HG03064 (cell line): ENCODE measurements at regions not wholly inside any gene's neighbourhood (a gene's known extent, or its start where the extent isn't known, plus 50 kb on each side); places are given as distances from the start of the nearest gene placed in this dataset.

Experiments used
- ATAC-seq: cut with Tn5 transposase; IDR thresholded peaks from one replicate; pipeline ENCODE4 v1.9.1; 2021; ENCODE audit warnings: low read depth; ENCODE audit not compliant: unreplicated experiment

DNA sequence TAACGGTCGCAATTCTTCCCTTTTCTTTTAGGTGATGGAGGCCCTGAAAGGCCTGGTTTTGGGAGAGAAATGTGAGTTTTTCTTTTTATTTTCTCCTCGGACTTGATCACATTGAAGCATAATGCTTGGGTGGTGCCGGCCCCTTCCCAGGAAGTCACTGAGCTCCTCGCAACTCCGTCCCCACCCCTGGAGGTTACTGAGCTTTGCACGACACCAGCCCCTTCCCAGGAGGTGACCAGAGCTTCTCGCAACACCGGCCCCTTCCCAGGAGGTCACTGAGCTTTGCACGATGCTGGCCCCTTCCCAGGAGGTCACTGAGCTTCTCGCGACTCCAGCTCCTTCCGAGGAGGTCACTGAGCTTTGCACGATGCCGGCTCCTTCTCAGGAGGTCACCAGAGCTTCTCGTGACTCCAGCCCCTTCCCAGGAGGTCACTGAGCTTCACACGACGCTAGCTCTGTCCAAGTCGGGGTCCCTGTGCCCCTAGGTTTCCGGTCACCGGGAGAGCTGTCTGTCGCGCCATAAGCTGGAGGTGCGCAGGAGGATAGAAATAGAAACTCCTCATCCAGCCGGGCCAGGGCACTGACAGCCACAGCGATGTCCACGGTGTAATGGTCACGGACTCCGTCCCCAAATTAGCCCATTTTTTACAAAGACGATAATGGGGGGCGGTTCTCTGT, 586.4 kb downstream of the BRD1 start:
- ATAC-seq = no peak

- no peak for ATAC-seq
Measured at GRCh38 chr22:49240472-49240871, 587.2 kb downstream of the BRD1 start.

- no peak for ATAC-seq
Measured at GRCh38 chr22:49240016-49240380, 587.7 kb downstream of the BRD1 start.

- ATAC-seq = no peak
Measured at GRCh38 chr22:49239264-49240015, 588.2 kb downstream of the BRD1 start.

DNA sequence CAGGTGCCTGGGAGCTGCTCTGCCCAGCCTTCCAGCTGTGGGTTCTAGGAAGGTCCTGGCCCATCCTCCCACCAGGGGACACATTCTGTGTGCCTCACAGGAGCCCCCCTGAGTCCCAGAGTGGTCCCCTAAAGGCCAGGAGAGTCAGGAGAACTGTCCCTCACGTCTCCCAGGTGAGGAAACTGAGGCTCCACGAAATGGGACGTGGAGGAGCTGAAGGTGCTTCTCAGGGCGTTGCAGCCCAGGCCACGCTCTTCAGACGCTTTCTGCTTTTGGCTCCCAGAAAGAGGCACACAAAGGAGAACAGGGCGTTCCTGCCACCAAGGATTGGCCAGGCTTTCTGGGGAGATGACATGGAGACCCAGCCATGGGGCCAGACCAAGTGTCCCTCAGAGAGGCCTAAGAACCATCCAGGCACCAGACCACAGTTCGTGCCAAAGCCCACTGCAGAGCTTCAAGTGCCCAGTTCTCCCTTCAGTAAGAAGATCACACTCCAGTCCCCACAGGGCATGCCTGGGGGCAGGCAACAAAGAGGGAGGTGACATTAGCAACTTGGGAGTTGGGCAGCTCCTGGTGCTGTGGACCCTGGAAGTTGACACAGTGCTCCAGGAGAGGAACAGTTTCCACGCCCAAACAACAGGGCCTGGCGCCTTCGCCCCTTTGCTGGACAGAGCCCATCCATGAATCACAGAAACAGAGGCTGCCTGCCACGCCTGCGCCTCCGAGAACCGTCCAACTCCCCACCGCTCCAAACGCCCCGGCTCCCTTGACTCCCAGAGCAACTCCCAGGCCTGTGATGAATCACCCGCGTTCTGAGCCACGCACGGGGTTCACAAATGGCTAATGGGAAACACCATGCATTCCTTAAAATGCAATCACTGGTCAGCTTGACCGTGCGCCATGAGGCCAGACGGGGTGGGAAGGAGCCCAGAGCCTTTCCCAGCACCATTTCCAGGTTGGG, 589.2 kb downstream of the BRD1 start:
- ATAC-seq = no peak

- ATAC-seq = no peak
Measured at GRCh38 chr22:49237703-49238102, 590.0 kb downstream of the BRD1 start.

GRCh38 chr22:49237279-49237678, 590.4 kb downstream of the BRD1 start:
- no peak for ATAC-seq

- ATAC-seq = no peak
Measured at GRCh38 chr22:49236541-49237075, 591.1 kb downstream of the BRD1 start.

GRCh38 chr22:49235463-49236300, 592.0 kb downstream of the BRD1 start:
- ATAC-seq = no peak

GRCh38 chr22:49234459-49234858, 593.2 kb downstream of the BRD1 start:
- ATAC-seq = no peak

DNA sequence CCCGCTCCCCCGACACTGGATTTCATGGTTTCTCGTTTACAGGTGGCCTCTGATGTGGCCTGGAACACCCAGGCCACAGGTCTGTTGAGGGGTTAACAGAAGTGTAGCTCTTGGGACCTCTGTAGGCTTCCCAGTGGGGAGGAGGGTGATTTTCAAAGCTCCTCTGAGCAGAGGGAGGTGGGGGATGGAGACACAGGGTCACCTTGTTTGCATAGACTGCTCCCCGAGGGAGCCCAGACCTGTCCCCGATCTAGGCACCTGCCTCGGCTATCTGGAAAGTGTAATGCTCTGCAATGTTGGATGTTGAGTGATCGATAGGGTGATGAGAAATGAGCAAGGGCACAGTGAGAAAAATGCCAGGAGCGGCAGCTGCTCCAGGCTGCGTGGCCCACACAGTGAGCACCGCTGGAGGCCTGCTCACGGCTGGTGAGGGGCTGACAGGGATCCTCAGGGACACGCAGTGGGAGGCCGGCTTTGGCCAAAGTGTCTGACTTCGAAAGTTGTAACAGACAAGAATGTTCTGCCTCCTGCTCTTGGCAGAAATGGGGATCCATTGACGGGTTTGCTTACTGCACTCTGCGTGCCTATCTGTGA, 594.1 kb downstream of the BRD1 start:
- no peak for ATAC-seq

- ATAC-seq = no peak
Measured at GRCh38 chr22:49232319-49233067, 595.2 kb downstream of the BRD1 start.

DNA sequence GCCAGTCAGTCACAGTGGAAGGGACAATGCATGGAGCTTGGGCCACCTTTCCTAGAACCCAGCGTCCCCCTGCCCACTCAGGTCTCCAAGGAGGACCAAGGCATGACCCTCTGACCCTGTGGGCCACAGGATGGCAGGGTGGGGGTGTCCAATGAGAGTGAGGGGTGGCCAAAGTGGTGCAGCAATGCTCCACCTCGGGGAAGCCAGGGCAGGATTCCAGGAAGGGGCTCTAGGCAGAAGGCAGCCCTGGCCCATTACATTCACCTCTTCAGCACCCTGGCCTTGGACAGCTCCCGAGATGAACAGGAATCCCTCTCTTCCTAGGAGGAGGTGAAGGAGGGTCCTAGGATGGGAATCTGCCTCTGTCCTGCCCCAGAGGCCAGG, 597.5 kb downstream of the BRD1 start:
- no peak for ATAC-seq

DNA sequence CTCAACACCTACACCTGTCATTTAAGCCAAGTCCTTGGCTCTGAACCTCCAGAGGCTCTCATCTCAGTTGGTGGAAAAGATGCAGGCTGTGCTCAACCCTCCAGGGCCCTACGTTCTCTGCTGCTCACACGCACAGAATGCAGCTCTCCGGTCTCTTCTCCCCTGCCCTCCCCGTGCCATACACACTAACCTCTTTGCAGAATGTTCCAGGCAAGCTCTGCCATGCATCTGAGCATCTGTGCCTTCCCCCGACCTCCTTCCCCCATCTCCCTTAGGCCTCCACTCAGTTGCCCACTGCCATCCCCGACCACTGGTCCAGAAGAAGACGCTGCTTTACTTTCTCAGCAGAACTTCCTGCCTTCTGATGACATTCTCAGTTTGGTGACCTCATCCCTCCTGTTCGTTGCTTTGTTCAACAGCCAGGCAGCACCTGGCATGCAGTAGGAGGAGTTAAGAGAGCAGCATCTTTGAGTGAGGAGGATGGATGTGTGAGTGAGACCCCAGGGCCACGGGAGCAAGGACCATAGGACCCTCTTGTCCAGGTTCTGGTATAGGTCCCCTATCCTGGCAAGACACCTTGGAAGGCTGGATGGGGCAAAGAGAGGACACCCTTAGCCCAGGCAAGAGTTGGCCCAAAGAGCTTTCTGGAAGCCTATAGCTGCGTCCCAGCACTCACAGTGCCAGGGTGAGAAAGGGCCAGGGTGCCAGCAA, 598.0 kb downstream of the BRD1 start:
- ATAC-seq = no peak

- no peak for ATAC-seq
Measured at GRCh38 chr22:49228431-49229037, 599.1 kb downstream of the BRD1 start.

DNA sequence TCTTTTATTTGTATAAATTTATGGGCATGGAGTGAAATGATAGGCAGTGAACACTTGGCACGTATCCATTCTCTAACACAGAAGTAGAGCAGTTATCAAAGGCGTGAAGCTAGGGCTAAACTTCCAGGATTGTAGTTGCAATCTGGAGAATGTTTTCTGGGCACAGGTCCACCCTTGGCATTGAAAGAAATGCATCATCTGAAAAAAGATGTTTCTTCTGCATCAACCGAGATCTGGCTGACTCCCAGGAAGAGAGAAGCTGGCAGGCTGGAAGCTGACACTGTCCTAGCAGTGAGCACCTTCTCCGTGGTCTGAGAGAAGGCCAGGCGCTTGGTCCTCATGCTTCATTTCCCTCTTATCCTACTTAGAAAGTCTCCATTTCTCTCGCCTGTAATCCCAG, 600.0 kb downstream of the BRD1 start:
- ATAC-seq = no peak

GRCh38 chr22:49226096-49226495, 601.6 kb downstream of the BRD1 start:
- ATAC-seq = no peak

GRCh38 chr22:49224243-49224642, 603.4 kb downstream of the BRD1 start:
- ATAC-seq = no peak
